NOMO-1 treated with DMSO at 0.1 percent for 48 hours (cell line): ENCODE measurements at regions not wholly inside any gene's neighbourhood (a gene's known extent, or its start where the extent isn't known, plus 50 kb on each side); places are given as distances from the start of the nearest gene placed in this dataset.
A peak's percentile ranks its signal among the peaks of the same experiment; 100 is the strongest.

Experiments
- DNase-seq: peaks from one replicate; lab custom pipeline; 2025; ENCODE audit not compliant: unreplicated experiment; lab: John Stamatoyannopoulos, UW

DNA sequence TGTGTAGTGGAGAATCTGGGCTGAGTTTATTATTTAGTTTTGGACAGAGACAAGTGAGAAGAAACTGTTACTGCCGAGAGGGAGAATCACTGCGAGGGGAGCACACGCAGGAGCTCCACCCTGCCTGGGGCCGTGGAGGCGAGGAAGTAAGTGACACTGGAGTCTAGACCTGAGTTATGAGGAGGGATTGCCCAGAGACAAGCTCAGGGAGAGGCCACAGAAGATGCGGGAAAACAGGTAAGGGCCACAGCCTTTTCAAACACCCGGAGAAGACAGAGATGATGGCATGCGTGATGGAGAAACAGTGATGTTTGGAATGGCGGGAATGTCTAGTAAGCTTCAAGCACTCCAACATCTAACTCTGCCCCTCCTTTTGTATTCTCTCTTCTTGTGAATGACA lies 84.1 kb downstream of the TNFSF11 start:
- DNase-seq = no peak

DNA sequence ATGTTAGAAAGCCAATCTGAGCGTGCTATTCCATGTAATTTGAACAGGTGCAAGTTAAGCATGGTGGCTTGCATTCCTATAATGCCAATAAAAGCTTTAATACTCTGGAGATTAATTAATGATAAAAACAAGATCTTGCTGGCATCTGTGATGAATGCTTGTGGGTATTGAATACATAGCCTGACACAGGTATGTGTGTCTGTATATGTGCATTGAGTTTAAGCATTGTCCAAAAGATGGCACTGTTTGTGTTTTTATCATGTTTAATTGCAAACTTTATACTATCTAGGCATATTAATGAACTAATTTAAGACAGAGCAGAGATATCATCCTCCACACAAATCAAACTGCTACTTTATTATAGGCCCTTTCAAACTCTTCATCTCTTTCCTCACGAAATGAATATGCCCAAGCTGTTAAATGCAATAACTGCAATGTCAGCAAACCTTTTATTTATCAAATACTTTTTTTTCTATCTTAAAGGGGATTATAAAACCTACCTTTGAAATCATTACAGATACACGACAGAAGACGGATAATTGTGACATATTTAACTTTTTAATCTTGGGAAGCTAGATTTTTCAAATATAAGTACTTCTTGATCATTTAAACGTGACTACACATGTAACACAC lies 86.5 kb downstream of the TNFSF11 start:
- DNase-seq = no peak

DNA sequence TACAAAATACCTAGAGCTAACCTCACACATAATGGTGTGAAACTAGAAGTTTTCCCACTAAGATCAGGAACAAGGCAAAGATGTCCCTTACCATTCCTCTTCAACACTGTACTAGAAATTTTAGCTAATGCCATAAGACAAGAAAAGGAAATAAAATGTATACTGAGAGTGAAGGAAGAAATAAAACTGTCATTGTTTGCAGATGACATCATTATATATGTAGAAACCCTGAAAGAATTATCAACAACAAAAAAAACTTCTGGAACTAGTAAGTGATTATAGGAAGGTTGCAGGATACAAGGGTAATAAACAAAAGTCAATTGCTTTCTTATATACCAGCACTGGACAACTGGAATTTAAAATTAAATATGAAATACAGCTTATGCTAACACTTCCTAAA lies 93.7 kb downstream of the TNFSF11 start:
- no peak for DNase-seq

DNA sequence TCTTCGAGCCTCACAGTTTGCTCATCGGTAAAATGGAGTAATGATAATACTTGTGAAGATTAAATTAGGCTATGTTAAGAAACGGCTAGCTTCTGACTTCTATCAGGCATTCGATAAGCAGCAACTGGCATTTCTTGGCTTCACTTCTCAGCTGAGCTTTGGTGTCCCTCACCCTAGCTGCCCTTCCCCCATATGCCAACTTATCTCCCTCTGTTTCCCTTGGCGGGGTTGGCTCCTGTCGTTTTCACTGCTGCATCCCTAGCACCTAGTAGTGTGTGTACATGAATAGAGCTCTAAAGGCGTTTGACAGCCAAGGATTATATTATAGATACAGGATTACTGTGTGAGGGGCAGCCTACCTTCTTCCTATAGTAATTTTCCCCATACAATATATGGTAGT lies 97.5 kb downstream of the TNFSF11 start:
- DNase-seq = no peak

DNA sequence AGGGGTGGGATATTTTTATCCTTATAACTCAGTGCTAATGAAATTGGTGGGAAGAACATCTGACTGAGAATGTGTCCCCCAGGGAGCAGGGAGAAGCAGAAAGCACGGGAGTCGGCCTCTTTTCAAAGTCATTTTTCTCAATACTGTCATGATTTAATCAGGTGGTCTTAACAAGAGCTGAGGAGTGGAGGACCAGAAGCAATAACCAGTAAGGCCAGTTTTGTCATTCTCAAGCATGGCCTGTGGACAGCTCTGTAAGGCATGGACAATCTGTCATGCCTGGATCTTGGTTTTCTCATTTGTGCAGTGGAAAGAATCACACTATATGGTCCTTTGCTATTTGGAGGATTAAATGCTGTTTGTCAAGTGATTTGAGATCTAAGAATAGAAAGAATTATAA lies 99.7 kb downstream of the TNFSF11 start:
- DNase-seq = no peak

DNA sequence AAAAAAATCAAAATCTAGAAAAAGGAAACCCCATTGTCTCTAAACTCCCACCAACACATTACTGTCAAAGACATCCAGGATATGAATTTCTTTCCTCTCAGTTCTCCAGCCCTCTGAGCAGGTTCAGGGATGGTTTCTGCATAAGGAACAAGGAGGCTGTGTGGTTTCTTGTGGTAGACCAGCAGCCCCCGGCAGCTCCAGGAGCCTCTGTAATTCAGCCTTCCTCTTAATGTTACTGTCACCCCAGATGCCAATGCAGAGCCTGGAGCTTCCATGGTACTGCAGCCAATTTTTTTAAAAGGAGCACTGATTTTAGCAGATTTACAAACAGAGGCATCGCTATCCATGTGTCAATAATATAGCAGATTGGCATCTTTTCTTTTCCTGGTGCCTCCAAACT lies 100.6 kb upstream of the FAM216B start:
- DNase-seq = no peak

DNA sequence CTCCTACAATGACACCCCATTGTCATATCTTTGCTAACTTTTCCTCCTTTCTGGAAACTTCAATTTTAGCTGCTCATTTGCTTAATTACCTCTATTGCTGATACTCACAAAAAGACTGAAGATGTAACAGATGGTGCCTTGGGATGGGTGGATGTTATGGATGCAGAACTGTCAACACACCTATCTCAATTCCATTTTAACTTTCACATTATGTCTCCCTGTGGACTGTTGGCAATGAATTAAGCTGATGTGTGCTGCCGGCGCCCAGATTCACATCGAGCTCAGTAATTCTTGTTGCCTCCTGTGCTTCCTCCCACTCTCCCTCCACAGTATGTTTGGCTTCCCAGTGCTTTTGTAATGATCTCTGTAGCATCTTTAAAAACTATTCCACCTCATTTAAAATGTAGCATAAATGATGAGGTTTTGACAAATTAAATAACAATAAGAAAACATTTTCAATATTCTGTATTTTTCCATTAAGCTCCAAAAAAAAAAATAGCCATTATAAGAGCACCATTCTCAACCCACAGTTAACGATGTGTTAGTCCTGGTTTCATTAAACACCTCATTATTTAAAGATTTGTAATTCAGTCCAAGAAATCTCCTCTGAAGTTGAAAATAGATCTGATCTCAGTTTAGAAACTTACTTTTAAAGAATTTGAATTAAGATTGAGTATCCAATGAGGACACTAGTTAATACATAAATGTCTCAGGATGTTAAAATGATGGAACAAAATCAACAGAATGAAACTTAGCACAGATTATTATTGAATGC lies 99.9 kb upstream of the FAM216B start:
- no peak for DNase-seq

DNA sequence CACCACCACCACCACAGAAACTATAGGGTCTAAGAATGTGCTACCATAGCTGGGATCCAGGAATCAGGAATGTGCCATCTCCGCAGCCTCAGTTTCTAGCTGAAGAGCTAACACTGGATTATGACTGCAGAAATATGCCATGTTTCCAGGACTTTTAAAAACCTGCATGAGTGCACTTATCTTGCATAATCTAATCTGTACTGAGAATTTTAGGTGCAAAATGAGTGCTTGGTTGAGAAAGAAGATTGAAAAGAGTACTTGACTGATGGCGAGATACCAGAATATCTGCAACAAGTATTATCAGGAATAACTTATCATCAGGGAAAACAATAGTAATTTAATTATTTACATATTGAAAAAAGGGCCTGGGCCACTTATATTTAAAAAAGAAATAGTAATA lies 97.2 kb upstream of the FAM216B start:
- no peak for DNase-seq

DNA sequence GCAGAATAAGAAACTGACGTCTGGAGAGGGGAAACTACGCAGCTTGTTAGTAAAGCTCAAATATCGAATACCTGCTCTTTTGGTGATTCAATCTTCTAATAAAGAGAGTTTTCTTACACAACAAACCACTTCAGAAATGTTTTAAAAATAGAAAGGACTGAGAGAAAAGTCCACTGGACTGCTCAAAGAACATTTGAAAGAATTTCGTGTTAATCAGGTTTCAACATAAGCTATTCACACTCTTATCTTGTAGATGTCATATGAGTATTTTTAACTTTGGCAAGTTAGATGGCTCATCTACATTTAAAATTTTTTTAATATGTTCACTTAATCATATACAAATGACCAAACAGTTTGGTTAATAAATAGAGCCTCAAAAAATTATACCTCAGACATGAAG lies 95.6 kb upstream of the FAM216B start:
- no peak for DNase-seq

DNA sequence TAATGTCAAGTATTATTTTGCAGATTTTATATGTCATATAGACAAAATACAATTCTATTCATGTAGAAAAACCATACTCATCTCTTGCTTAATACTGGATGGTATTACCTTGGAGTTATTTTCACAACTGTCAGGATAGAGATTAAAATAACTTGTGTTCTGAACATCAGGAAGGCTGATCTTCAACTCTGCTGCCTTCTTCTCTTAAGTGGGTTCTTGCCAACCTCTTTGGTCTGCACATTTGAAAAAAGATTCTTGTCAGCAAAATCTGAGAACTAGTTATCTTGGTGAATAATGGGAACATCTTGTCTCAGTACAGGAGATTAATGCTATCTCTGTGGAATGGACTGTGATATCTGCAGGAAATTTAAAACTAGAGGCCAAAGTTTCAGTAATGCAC lies 95.2 kb upstream of the FAM216B start:
- DNase-seq = no peak

DNA sequence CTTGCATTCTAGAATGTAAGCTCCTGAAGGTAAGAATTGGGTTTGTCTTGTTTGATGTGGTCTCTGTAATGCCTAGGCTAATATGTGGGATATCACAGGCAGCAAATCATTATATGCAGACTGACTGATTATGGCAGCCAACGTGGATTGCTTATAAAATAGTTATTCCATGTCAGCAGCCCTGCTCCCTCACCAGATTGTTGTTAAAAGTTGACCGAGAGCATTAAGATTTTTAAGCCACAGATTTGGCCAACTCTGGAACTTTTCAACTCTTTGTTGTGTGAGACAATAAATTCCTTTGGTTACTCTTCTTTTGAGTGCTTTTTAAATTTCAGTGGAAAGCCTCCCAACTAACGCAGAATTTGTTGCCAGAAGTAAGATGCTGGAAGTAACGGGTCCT lies 92.6 kb upstream of the FAM216B start:
- DNase-seq = no peak

DNA sequence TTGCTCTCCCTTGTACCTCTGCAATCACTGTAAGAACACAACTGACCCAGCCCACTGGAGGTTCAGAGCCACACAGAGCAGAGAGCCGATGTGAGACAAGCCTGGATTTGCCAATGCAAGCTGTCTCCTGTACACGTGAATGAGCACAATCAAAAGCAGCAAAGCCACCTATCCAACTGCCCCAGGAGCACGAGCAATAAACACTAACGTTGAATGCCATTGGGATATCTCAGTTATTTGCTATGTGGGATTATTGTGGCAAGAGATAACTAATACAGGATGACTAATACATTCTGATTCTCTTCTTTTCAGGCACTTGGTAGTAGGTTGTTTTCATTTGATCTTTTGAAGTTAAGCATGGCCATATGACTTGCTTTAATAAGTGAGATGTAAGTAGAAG lies 85.2 kb upstream of the FAM216B start:
- DNase-seq = no peak

DNA sequence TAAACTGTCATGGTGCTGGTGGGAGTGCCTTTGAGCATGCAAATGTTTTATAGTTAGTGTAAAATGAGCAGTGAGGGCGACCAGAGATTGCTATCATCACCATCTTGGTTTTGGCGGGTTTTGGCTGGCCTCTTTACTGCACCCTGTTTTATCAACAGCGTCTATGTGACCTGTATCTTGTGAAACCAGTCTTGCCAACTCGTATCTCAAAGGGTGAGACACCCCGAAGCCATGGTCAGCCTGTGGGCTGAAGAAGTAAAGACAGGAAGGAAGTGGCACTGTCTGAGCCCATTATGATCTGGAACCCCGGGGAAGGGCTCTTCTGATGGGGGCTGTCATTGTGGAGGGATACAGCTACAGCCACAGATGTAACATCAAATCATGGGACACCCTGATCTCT lies 81.5 kb upstream of the FAM216B start:
- no peak for DNase-seq

DNA sequence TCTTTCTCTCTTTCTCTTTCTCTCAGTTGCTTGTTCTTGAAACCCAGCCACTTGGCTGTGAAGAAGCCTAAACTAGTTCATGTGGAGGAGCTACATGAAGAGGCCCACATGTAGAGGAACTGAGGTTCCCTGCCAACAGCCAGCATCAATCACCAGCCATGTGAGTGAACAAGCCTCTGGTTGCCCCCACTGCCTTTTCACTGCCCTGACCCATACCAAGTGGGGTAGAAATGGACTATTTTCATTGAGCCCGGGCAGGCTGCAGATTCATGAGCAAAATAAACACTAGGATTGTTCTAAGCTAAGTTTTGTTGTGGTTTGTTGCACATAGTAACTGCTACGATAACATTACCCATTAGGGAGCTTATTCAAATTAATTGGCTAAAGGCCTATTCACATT lies 78.7 kb upstream of the FAM216B start:
- DNase-seq = no peak

DNA sequence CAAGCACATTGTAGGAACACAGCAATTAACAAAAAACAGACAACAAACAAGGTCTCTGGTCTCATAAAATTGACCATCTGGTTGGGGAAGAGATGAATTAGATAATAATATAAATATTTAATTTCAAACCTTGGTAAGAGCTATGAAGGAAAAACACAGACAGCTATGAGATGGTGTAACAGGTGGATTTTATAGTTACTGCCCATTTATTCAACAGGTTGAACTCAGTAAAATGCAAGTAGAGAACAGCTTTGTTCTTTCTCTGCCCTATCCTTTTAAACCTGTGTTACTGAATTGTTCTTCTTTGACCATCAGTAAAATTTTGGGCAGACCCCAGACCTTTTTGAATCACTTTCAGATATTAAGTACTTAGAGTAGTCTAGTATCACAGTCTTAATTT lies 77.6 kb upstream of the FAM216B start:
- no peak for DNase-seq

DNA sequence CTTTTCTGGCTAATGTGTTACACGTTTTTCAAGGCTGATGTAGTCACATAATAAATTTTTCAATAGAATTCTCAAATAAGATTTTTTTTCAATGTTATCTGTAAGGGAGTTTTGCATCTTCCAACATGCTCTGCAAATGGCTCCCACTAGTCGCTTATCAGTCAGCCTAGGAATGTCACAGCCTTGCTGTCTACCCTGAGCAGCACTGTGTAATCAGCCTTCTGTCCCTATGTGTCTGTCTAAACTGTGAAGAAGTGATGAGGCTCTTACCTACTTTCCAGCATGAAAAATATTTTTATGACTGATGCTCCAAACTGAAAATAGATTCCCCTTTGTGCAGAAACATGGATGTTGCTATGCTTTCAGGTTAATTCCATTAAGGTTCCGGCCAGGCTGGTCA lies 75.1 kb upstream of the FAM216B start:
- DNase-seq = no peak

DNA sequence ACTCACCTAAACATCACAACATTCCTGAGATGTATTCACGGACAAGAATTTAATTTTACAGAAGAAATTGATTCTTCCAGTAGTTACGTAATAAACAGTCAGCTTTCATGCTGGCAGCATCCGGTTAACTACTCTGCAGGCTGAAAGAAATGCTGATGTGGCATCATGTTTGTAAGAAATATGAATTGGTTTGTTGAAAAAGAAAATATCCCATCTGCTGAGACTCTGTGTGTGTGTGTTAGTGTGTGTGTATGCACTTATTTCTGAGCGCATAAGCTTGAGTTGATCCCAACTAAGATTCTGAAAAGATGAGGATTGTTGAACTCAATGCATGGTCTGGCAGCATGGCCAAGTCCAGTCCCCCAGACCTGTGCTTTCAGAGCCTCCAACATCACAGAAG lies 74.3 kb upstream of the FAM216B start:
- DNase-seq = peak; percentile 6

DNA sequence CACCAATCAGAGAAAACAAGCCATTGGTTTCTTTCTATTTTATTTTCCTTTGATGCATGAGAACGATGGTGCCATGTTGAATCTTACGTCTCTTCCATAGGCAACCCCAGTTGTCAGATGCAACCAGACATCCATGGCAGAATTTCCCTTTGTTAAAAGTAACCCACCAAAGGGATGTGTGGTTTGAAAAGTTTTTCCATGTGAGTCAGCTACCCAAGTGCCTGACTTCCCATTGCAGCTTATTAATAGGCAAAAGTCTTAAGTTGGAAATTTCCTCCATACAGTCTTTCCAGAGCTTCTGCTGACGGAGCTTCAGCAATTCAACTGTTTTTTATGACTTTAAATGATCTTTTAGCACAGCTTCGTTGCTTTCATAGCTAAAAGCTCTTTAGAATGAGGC lies 73.8 kb upstream of the FAM216B start:
- DNase-seq = no peak

DNA sequence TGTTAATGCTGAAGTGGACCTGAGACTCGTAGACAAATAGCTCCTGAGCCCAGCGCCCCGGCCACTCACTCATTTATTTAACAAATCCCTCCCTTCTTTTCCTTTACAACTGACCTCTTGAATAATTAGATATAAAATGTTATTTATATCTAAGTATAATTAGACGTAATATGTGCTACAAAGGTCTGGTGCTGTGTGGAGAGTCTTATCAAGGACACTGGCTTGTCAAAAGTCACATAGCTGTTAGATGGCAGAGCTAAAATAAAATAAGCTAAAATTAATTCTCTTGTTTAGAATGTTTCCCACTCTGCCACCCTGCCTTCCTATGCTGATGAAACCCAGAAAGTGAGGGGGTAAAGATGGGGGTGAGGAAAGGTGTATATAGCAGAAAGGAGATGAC lies 73.0 kb upstream of the FAM216B start:
- no peak for DNase-seq

DNA sequence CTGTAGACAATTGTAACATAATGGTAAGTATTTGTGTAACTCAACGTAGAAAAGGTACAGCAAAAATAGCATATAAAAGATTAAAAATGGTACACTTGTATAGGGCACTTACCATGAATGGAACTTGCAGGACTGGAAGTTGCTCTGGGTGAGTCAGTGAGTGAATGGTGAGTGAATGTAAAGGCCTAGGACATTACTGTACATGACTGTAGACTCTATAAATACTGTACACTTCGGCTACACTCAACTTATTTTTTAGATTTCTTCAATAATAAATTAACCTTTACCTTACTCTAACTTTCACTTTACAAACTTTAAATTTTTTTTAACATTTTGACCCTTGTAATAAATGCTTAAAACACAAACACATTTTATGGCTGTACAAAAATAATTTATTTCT lies 72.1 kb upstream of the FAM216B start:
- no peak for DNase-seq

DNA sequence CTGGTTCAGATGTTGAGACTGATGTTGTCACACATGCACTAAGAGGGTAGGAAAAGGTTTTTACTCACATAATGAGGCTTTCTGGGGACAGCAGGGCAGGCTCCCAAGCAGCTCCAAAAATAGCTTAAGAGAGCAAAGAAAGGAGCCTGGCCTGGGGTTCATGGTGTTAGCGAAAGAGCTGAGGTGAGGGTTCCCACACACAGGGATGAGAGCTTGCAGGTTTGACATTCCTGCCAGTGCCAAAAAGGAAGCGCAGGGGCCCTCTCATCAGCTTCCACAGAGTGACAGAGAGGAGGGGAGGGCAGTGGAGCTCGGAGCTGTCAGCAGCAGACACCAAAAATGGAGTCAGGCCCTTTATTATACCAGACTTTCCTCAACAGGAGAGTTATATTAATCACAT lies 65.5 kb upstream of the FAM216B start:
- DNase-seq = no peak

DNA sequence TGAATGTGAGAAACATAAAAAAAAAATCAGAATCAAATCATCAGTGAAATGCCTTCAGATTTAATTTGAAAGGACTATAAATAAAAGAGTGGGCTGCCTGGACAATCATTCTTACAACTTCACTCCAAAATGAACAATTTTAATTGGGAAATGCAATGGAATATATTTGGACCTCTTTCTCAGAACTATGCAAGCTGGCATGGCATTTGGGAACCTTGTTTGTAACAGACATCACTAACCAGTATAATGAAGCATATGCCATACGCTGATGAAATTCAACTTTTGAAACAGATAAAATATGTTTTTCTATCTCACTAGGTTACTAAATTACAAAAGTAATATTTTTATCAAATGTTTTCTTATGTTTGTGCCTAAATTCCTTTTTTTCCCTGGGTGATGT lies 64.2 kb upstream of the FAM216B start:
- DNase-seq = no peak
